ENCODE measurements at regions not wholly inside any gene's neighbourhood (a gene's known extent, or its start where the extent isn't known, plus 50 kb on each side); places are given as distances from the start of the nearest gene placed in this dataset.
A peak's percentile ranks its signal among the peaks of the same experiment; 100 is the strongest.

- Histone ChIP-seq H3K4me3 (ENCODE audit: low read depth in 1 of 3, low read length in 3 of 3) (no peak overlapping the region), H3K4me1 (ENCODE audit: control insufficient read depth in 4 of 4, insufficient read depth in 4 of 4, low read length in 3 of 4) (peaks cover 0 to 10% (median 3%) of the 10 kb centered on the region in 4 donors), H3K27me3 (ENCODE audit: control insufficient read depth in 4 of 4, insufficient read depth in 4 of 4, low read length in 3 of 4) (no peaks in the 10 kb centered on the region), H3K9me3 (ENCODE audit: control insufficient read depth in 4 of 4, low read length in 3 of 4) (no peaks in the 10 kb centered on the region), H3K9ac (ENCODE audit: low read depth in 1 of 2, low read length in 2 of 2) (no peak overlapping the region), H3K27ac (ENCODE audit: low read depth in 1 of 2, low read length in 2 of 2) (peak overlapping the region; percentile 64 to 82), H3K36me3 (ENCODE audit: control insufficient read depth in 4 of 4, insufficient read depth in 3 of 4, low read depth in 1 of 4, low read length in 3 of 4) (no peaks in the 10 kb centered on the region)
- peak; percentile 71 for TF ChIP-seq HNF4G (IDR thresholded peaks at IDR 0.05)
- peak; percentile 60 for TF ChIP-seq FOXA2 (IDR thresholded peaks at IDR 0.05)
- TF ChIP-seq GABPA (IDR thresholded peaks at IDR 0.05 in 1 of 2, conservative IDR thresholded peaks at IDR 0.05 in 1 of 2): no peak
- TF ChIP-seq TAF1 (conservative IDR thresholded peaks at IDR 0.05): no peak
- peak; percentile 41 for TF ChIP-seq ATF3 (IDR thresholded peaks at IDR 0.05)
- TF ChIP-seq REST (IDR thresholded peaks at IDR 0.05): peak; percentile 58
- peak in 1 of 2 donors; percentile 63 for TF ChIP-seq EGR1 (IDR thresholded peaks at IDR 0.05; ENCODE audit: low read depth in 2 of 2)
- TF ChIP-seq ZBTB33 (IDR thresholded peaks at IDR 0.05): peak; percentile 11
- peak; percentile 92 to 98 for TF ChIP-seq HNF4A (conservative IDR thresholded peaks at IDR 0.05)
- peak; percentile 78 for TF ChIP-seq FOXA1 (IDR thresholded peaks at IDR 0.05)
- TF ChIP-seq RAD21 (IDR thresholded peaks at IDR 0.05): peak; percentile 66 to 77
- TF ChIP-seq YY1 (IDR thresholded peaks at IDR 0.05): peak; percentile 89
- peak; percentile 81 for TF ChIP-seq SP1 (IDR thresholded peaks at IDR 0.05)
- TF ChIP-seq NR2F2 (IDR thresholded peaks at IDR 0.05): no peak
- peak; percentile 89 to 95 for TF ChIP-seq JUND (IDR thresholded peaks at IDR 0.05)
- no peak for TF ChIP-seq CTCF (IDR thresholded peaks at IDR 0.05; ENCODE audit: low read depth, low read length, missing input control)
- TF ChIP-seq MAX (IDR thresholded peaks at IDR 0.05): peak; percentile 80
- peak; percentile 80 to 94 for TF ChIP-seq RXRA (IDR thresholded peaks at IDR 0.05)
- 28% methylated on average over 2 of the region's 2 CpGs for WGBS
- no peak for DNase-seq (ENCODE audit: low spot score)
Observed at GRCh38 chr15:62899090-62899493, 143.5 kb upstream of the TPM1 start.

All from liver (tissue), 8 donors.